IMR-90 (cell line): ENCODE measurements at regions not wholly inside any gene's neighbourhood (a gene's known extent, or its start where the extent isn't known, plus 50 kb on each side); places are given as distances from the start of the nearest gene placed in this dataset.
A peak's percentile ranks its signal among the peaks of the same experiment; 100 is the strongest.

Source experiments
- ATAC-seq: fragments of 200-7000 bp; cut with Tn5 transposase; 2 replicates; pipeline ENCODE4 v1.9.1; 2020; ENCODE audit warnings: low read depth, mild to moderate bottlenecking, moderate library complexity
- BruUV-seq: library from RNA; stranded (reverse); fragments of 400-500 nt; replicated peaks from 2 replicates; lab custom pipeline; 2021; lab: Mats Ljungman, UMichigan
- CTCF ChIA-PET: fragments of 300-600 bp; formaldehyde crosslinking; extraction: SDS; loops from one replicate; lab custom pipeline; 2021; ENCODE audit warnings: antibody characterized with exemption; lab: Yijun Ruan, JAX
- POLR2A ChIA-PET: fragments of 300-600 bp; sonication (Branson Sonifier 250); formaldehyde crosslinking; loops from one replicate; lab custom pipeline; 2022; ENCODE audit warnings: antibody characterized with exemption; ENCODE audit not compliant: unreplicated experiment; lab: Charles Lee
- DNase-seq: peaks from one replicate; pipeline ENCODE4 v3.0.0; 2013
- H2AFZ ChIP-seq: replicated peaks from 2 replicates; pipeline ENCODE3; 2013; ENCODE audit warnings: low read length, mild to moderate bottlenecking; ENCODE audit not compliant: poor library complexity
- H2AK5ac ChIP-seq: 2 replicates; pipeline ENCODE4 v1.6.1; 2013; ENCODE audit warnings: low read depth, low read length, inconsistent platforms
- H2AK9ac ChIP-seq: replicated peaks from 2 replicates; pipeline ENCODE3; 2013; ENCODE audit warnings: mild to moderate bottlenecking, low read depth, low read length, moderate library complexity; ENCODE audit not compliant: poor library complexity
- H2BK120ac ChIP-seq: 2 replicates; pipeline ENCODE4 v1.6.1; 2013; ENCODE audit warnings: low read depth, low read length, inconsistent platforms
- H2BK15ac ChIP-seq: 3 replicates; pipeline ENCODE4 v1.6.1; 2013; ENCODE audit warnings: low read depth, low read length, inconsistent platforms
- H2BK20ac ChIP-seq: 2 replicates; pipeline ENCODE4 v1.6.1; 2013; ENCODE audit warnings: low read depth, mild to moderate bottlenecking, inconsistent platforms, low read length, moderate library complexity
- H2BK5ac ChIP-seq: 2 replicates; pipeline ENCODE4 v1.6.1; 2013; ENCODE audit warnings: mild to moderate bottlenecking, low read depth, low read length, inconsistent platforms; ENCODE audit not compliant: poor library complexity, severe bottlenecking
- H3K14ac ChIP-seq: replicated peaks from 2 replicates; pipeline ENCODE4 v1.6.1; 2013; ENCODE audit warnings: low read depth, low read length, inconsistent platforms
- H3K18ac ChIP-seq: 2 replicates; pipeline ENCODE4 v1.6.1; 2013; ENCODE audit warnings: low read depth, low read length, control low read depth
- H3K23ac ChIP-seq: 2 replicates; pipeline ENCODE4 v1.6.1; 2013; ENCODE audit warnings: low read depth, low read length, inconsistent platforms
- H3K27ac ChIP-seq: 2 replicates; pipeline ENCODE4 v1.5.1; 2013; ENCODE audit warnings: mild to moderate bottlenecking, control low read depth, low read length; ENCODE audit not compliant: insufficient read depth
- H3K27me3 ChIP-seq: 2 replicates; pipeline ENCODE4 v1.6.1; 2013; ENCODE audit warnings: low read length; ENCODE audit not compliant: control insufficient read depth, insufficient read depth
- H3K36me3 ChIP-seq: 2 replicates; pipeline ENCODE4 v1.6.1; 2013; ENCODE audit warnings: low read length, mixed read lengths; ENCODE audit not compliant: control insufficient read depth, insufficient read depth
- H3K4ac ChIP-seq: 2 replicates; pipeline ENCODE4 v1.6.1; 2013; ENCODE audit warnings: low read depth, low read length, inconsistent platforms
- H3K4me1 ChIP-seq: 2 replicates; pipeline ENCODE4 v1.6.1; 2013; ENCODE audit warnings: low read length, mixed read lengths; ENCODE audit not compliant: control insufficient read depth, insufficient read depth
- H3K4me2 ChIP-seq: 2 replicates; pipeline ENCODE4 v1.6.1; 2013; ENCODE audit warnings: low read depth, mild to moderate bottlenecking, control low read depth, low read length, moderate library complexity
- H3K4me3 ChIP-seq: 2 replicates; pipeline ENCODE4 v1.5.1; 2013; ENCODE audit warnings: low read depth, mild to moderate bottlenecking, control low read depth, low read length, moderate library complexity; ENCODE audit not compliant: insufficient read depth
- H3K56ac ChIP-seq: 2 replicates; pipeline ENCODE4 v1.6.1; 2013; ENCODE audit warnings: low read length, inconsistent platforms; ENCODE audit not compliant: insufficient read depth; ENCODE audit errors: extremely low read depth
- H3K79me1 ChIP-seq, 2 experiments: 2 replicates each; pipeline ENCODE4 v1.6.1; 2013; ENCODE audit warnings: low read length in 2 of 2, inconsistent platforms in 1 of 2, low read depth in 1 of 2
- H3K9ac ChIP-seq: 2 replicates; pipeline ENCODE4 v1.6.1; 2013; ENCODE audit warnings: low read depth, low read length, control low read depth
- H3K9me1 ChIP-seq: 2 replicates; pipeline ENCODE4 v1.6.1; 2013; ENCODE audit warnings: low read length, inconsistent platforms; ENCODE audit not compliant: insufficient read depth
- H3K9me3 ChIP-seq: 2 replicates; pipeline ENCODE4 v1.6.1; 2013; ENCODE audit warnings: low read length; ENCODE audit not compliant: control insufficient read depth, insufficient read depth
- H4K20me1 ChIP-seq: 2 replicates; pipeline ENCODE4 v1.6.1; 2013; ENCODE audit warnings: low read length, inconsistent platforms; ENCODE audit not compliant: insufficient read depth
- H4K5ac ChIP-seq: 2 replicates; pipeline ENCODE4 v1.6.1; 2013; ENCODE audit warnings: mild to moderate bottlenecking, low read depth, low read length, control low read depth
- H4K8ac ChIP-seq, 2 experiments: 2 replicates each; pipeline ENCODE4 v1.6.1; 2013; ENCODE audit warnings: low read depth in 2 of 2, low read length in 2 of 2, control low read depth in 1 of 2, inconsistent platforms in 1 of 2
- H4K91ac ChIP-seq: 2 replicates; pipeline ENCODE4 v1.6.1; 2013; ENCODE audit warnings: low read depth, low read length, inconsistent platforms; ENCODE audit not compliant: insufficient read depth
- CEBPB ChIP-seq: IDR thresholded peaks from 2 replicates; pipeline ENCODE4 v1.6.1; 2012; ENCODE audit warnings: low read depth, low read length, improper control_type of control experiment
- CHD1 ChIP-seq: IDR thresholded peaks from 2 replicates; pipeline ENCODE4 v1.6.1; 2012; ENCODE audit warnings: low read depth, low read length, improper control_type of control experiment
- CTCF ChIP-seq: conservative IDR thresholded peaks from 2 replicates; pipeline ENCODE4 v1.5.1; 2012; ENCODE audit warnings: mild to moderate bottlenecking, low read depth, low read length, improper control_type of control experiment
- FOS ChIP-seq: fragments of 150-350 bp; IDR thresholded peaks from 2 replicates; pipeline ENCODE4 v1.6.1; 2016; ENCODE audit warnings: low read depth, low read length
- MAFK ChIP-seq: IDR thresholded peaks from 2 replicates; pipeline ENCODE4 v1.6.1; 2012; ENCODE audit warnings: low read depth, low read length, improper control_type of control experiment
- MAZ ChIP-seq: IDR thresholded peaks from 2 replicates; pipeline ENCODE4 v1.6.1; 2012; ENCODE audit warnings: low read depth, mild to moderate bottlenecking, low read length, improper control_type of control experiment, moderate library complexity, borderline replicate concordance
- MXI1 ChIP-seq: IDR thresholded peaks from 2 replicates; pipeline ENCODE4 v1.6.1; 2012; ENCODE audit warnings: low read depth, mild to moderate bottlenecking, low read length, moderate library complexity, borderline replicate concordance
- NFE2L2 ChIP-seq: fragments of 150-350 bp; IDR thresholded peaks from 2 replicates; pipeline ENCODE4 v1.6.1; 2016; ENCODE audit warnings: low read depth, mild to moderate bottlenecking, low read length
- RAD21 ChIP-seq: IDR thresholded peaks from 2 replicates; pipeline ENCODE4 v1.6.1; 2012; ENCODE audit warnings: low read length, improper control_type of control experiment
- RCOR1 ChIP-seq: IDR thresholded peaks from 2 replicates; pipeline ENCODE4 v1.6.1; 2012; ENCODE audit warnings: mild to moderate bottlenecking, low read length, improper control_type of control experiment; ENCODE audit not compliant: insufficient replicate concordance
- RFX5 ChIP-seq: IDR thresholded peaks from 2 replicates; pipeline ENCODE4 v1.8.0; 2012; ENCODE audit warnings: low read depth, mild to moderate bottlenecking, low read length, moderate library complexity
- SMC3 ChIP-seq: fragments of 150-350 bp; IDR thresholded peaks from 2 replicates; pipeline ENCODE4 v1.6.1; 2016; ENCODE audit warnings: low read depth, mild to moderate bottlenecking, antibody characterized with exemption, low read length, moderate library complexity
- USF2 ChIP-seq: fragments of 150-350 bp; IDR thresholded peaks from 2 replicates; pipeline ENCODE4 v1.6.1; 2017; ENCODE audit warnings: mild to moderate bottlenecking, antibody characterized with exemption, low read length, low read depth
- WGBS, 2 experiments: methylation state at CpG; one replicate each; pipeline versions ENCODE4 v1.1.5 to v1.1.7; 2013; ENCODE audit warnings: missing lambda C conversion rate in 2 of 2; ENCODE audit not compliant: insufficient read length in 1 of 2; ENCODE audit errors: extremely low coverage in 2 of 2; 5-methylcytosine and 5-hydroxymethylcytosine counted together
- dilution Hi-C: fragments of 300-500 bp; cut with HindIII; formaldehyde crosslinking; loops from one replicate; pipeline ENCODE4 v1.14.3; 2018; ENCODE audit warnings: low sequenced_read_pairs; ENCODE audit not compliant: unreplicated experiment
- in situ Hi-C: fragments of 300-500 bp; cut with MboI; formaldehyde crosslinking; loops from 3 replicates; pipeline ENCODE4 v1.14.3; 2019; ENCODE audit warnings: low sequenced_read_pairs, inconsistent platforms, mixed read lengths
- intact Hi-C: fragments of 100-400 bp; cut with micrococcal nuclease; formaldehyde crosslinking; loops from 2 replicates; pipeline ENCODE4 v1.10.0; 2022

DNA sequence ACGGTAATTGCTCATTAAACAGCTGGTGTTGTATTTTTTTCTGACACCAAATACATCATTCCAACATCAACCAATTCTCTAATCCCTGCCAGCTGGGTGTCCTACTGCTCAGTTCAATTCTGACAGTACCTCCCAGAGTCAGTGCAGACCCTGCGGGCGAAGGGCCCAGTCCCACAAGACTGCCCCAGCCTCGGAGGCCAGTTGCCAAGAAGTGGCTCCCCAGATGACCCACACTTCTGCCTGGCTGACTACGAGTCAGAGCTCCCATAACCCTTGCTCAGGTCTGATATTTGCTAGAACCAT is 147.2 kb downstream of the CTTN start:
- dilution Hi-C loops (no loop called here), in situ Hi-C loops (no loop called here), intact Hi-C loops (no loop called here)
- no TSS peak for BruUV-seq
- Histone ChIP-seq H3K23ac (no peak overlapping the region), H2AFZ (no peak overlapping the region), H3K9me3 (peaks cover 5% of the 10 kb centered on the region; the same call in 1 of the 2 replicates), H3K27ac (no peak overlapping the region), H2BK120ac (no peak overlapping the region), H4K91ac (no peak overlapping the region), H3K27me3 (no peaks in the 10 kb centered on the region; the same call in 1 of the 2 replicates), H3K79me1 (no peaks in the 10 kb centered on the region), H3K4me1 (no peaks in the 10 kb centered on the region; the same call in 1 of the 2 replicates), H2AK5ac (no peak overlapping the region), H3K18ac (no peak overlapping the region), H3K4me3 (no peak overlapping the region), H2AK9ac (no peak overlapping the region), H3K56ac (no peak overlapping the region), H3K14ac (no peak overlapping the region), H3K9me1 (no peaks in the 10 kb centered on the region), H4K5ac (no peak overlapping the region), H3K4ac (no peak overlapping the region), H2BK15ac (no peak overlapping the region), H3K36me3 (no peaks in the 10 kb centered on the region), H3K4me2 (no peak overlapping the region), H4K8ac (no peak overlapping the region), H2BK5ac (no peak overlapping the region), H3K9ac (no peak overlapping the region), H2BK20ac (no peak overlapping the region), H4K20me1 (no peaks in the 10 kb centered on the region; the same call in 1 of the 2 replicates)
- TF ChIP-seq MXI1 (no peak), CHD1 (no peak), USF2 (no peak), RFX5 (no peak), MAFK (no peak), CTCF (no peak), RCOR1 (no peak), MAZ (no peak), CEBPB (no peak), SMC3 (no peak), FOS (no peak), NFE2L2 (no peak), RAD21 (no peak)
- peak; percentile 13; the same call in 1 of the 2 replicates for ATAC-seq
- CTCF ChIA-PET: interaction anchor here (2.5 kb wide), 1 partner anchor 22 kb away, joined by 7 read pairs; no protein-coding TSS in a partner anchor
- POLR2A ChIA-PET: no interaction called here
- no peak for DNase-seq
- WGBS, 2 experiments: 44% methylated on average over 3 of the region's 5 CpGs; no CpG with 5 or more reads in 1 of the 2 experiments
